SH-SY5Y (cell line): ENCODE measurements at regions not wholly inside any gene's neighbourhood (a gene's known extent, or its start where the extent isn't known, plus 50 kb on each side); places are given as distances from the start of the nearest gene placed in this dataset.

Experiments used
- GATA2 ChIP-seq: IDR thresholded peaks from 2 replicates; pipeline ENCODE4 v1.6.1; 2011; ENCODE audit warnings: mild to moderate bottlenecking, low read depth, low read length
- GATA3 ChIP-seq: IDR thresholded peaks from 2 replicates; pipeline ENCODE4 v1.6.1; 2011; ENCODE audit warnings: low read depth, mild to moderate bottlenecking, low read length, moderate library complexity

DNA sequence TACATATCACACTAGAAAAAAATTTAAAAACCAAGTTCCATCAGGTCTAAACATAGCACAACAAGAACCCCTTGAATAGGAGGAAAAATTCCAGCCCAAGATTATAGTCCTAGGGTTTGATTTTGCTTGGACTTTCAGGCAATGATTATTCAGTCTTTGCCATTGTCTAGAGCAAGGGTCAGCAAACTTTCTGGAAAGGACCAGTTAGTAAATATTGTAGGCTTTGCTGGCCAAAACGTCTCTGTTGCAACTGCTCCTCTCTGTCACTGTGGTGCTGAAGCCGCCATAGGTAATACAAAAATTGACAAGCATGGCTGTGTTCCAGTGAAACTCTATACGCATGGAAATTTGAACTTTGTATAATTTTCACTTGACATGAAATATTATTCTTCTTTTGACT lies 95.5 kb upstream of the UBAC2 start:
- TF ChIP-seq GATA2 (no peak), GATA3 (no peak)
